ENCODE measurements at regions not wholly inside any gene's neighbourhood (a gene's known extent, or its start where the extent isn't known, plus 50 kb on each side); places are given as distances from the start of the nearest gene placed in this dataset.
"Not testable (repeated sequence)": the region's sequence is repeated elsewhere in the genome, so short reads cannot be mapped to it uniquely, and the experiment has no call there.

DNA sequence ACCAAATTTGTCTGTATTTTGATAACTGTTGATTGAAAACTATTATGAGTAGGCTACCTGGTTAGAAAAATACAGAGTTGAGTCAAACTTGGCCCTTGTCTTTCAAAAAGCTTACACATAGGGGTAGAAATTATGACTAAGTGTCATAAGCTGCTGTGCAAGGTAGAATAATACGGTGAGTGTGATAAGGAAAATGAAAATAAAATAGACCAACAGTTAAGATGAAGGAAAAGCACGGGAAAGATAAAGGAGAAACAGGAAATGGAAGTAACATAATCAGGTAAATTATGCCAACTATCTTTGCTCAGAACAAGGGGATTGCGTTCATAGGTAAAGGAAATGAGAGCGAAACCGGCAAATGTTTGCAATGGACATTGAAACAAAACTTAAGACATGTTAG lies 302.5 kb downstream of the PCDH7 start:
- no peak for DNase-seq

DNA sequence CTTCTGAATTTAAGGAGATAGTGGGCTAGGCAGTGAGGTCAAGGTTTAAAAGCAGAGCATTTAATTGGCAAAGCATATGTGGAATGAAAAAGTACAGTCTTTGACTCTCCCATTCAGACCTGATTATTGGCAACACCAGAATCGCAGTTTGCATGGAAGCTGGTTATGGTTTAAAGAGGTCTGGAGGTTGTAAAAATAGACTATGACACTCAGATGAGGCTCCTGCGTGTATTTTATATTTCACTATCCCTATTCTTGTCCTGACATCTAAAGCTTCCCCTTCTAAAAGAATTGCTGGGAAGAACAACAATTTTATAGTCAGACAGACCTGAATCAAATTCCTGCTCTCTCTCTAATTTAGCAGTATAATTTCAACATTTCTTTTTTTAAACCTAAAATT lies 302.9 kb downstream of the PCDH7 start:
- DNase-seq = no peak

DNA sequence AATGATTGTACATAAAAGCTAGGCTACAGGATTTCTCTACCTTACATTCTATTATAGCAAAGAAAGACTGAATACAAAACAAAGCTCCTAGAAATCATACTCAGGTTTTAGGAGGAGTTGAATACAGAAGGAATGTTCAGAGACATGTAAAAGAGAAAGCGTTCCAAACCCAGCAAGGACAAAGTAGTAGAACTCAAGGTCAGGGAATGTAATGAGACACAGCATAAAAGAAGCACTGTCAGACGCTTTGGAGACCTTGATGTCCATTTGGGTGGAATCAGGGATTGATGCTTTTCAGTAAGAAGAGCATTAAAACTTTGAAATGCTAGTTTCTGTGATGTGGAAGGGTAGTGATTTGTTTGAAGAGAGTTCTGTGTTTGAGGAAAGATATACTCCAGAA lies 303.6 kb downstream of the PCDH7 start:
- no peak for DNase-seq

DNA sequence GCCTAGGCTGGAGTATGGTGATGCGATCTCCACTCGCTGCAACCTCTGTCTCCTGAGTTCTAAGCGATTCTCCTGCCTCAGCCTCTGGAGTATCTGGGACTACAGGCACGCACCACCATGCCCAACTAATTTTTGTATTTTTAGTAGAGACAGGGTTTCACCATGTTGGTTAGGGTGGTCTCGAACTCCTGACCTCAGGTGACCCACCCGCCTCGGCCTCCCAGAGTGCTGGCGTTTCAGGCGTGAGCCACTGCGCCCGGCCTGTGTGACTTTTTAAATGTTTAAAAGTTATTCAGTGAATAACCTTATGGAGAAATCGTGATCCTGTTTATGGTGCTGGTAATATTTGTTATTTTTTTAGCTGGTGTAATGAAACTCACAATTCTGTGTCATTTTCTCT lies 304.6 kb downstream of the PCDH7 start:
- DNase-seq = not testable (repeated sequence)

GRCh38 chr4:31026256-31026655 lies 306.1 kb downstream of the PCDH7 start:
- no peak for DNase-seq

GRCh38 chr4:31034550-31034949 lies 314.4 kb downstream of the PCDH7 start:
- DNase-seq = no peak

- DNase-seq = no peak
These were observed 315.6 kb downstream of the PCDH7 start for GRCh38 chr4:31035761-31036160.

DNA sequence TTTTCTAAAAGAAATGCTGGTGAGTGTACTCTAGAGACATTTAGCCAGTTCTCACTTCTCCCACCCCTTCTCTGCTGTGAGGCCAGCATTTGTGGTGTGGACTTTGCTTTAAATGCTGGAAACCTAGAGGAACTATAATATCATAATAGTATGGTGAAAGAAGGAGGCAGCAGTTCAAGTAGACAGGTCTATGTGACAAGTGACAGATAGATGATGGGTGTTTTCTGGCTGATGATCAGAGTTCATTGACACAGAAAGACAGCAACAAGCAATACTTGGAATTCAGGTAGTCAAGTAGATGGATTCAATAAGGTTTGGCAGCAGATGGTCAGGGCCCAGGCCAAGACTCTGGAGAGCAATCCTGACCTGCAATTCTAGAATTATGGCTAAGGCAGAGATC lies 317.5 kb downstream of the PCDH7 start:
- DNase-seq = no peak

DNA sequence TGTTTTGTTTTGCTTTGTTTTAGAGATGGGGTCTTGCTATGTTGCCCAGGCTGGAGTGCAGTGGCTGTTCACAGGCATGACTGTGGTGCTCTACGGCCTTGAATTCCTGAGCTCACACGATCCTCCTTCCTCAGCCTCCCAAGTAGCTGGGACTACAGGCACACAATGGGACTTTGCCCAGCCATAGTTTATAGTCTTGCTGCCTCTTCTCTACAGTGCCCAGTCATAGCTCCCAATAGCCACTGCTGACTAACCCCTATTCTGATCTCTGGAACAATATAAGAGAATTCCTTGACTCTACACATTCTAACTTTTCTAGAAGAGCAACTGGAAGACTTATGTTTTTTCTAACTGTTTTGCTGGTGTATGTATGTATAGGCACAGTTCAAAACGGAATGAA lies 319.2 kb downstream of the PCDH7 start:
- no peak for DNase-seq

DNA sequence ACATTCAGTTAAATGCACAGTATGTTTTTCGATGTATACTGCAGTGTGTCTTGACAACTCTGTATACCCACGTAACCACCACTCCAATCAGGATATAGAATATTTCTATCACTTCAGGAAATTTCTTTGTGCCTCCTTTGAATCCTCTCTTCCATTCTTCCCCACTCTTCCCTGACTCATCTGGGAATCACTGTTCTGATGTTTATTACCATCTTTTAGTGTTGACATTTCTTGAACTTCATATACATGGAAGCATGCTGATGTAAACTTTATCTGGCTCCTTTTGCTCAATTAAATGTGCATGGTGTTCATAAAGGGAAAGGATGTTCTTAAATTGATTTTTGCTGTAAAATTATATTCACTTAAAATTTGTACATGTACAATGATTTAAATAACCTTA lies 319.9 kb downstream of the PCDH7 start:
- no peak for DNase-seq

DNA sequence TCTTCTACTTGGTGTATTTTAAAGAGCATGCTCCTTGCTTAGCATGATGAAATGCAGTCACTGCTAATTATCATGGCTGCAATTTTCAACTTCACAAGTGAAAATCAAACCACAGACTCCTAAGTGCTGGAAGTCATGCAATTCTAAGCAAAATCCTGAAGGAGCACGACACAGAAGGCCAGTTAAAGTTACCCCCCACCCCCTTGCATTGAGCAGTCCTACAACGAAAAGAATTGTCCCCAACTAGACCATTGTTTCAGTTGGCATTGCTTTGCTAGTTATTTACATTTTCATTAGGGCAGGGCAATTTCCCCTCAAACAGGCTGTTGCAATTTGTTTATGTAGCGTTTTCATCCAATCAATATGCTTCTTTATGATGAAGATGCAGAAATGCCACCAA lies 321.2 kb downstream of the PCDH7 start:
- DNase-seq = no peak

DNA sequence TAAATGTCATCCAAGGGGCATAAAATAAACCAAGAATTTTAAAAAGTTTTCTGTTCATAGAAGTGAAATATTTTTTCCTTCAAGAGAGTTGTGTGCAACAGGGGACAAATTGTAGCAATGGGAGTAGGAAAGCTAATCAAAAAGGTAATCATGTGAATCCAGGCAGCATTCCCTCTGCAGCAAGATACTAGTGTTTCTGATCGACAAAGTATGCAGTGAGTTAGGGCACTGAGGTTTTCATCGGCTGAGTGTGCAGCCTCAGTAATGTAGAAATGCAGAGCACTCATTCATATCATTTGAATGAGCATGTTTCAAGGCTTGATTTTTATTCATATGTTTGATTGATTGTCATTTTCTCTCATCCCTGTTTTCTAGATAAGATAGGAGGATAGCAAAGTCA lies 321.7 kb downstream of the PCDH7 start:
- no peak for DNase-seq

DNA sequence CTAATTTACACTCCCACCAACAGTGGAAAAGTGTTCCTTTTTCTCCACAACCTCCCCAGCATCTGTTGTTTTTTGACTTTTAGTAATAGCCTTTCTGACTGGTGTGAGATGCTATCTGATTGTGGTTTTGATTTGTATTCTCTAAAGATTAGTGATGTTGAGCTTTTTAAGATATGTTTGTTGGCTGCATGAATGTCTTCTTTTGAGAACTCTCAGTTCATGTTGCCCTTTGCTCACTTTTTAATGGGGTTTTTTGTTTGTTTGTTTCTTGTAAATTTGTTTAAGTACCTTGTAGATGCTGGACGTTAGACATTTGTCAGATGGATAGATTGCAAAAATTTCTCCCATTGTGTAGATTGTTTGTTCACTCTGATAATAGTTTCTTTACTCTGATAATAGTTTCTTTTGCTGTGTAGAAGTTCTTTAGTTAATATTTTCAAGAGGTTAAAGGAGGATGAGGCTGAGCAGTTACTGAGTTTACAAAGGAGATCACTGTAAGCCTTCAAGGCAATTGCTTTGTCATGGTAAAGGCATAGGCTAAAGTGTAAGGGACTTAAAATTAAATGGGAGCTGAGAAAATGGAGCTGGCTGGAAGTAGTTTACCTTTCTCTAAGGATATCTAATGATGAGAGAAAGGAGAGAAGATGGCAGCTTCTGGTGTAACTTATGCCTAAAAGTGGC lies 323.4 kb downstream of the PCDH7 start:
- no peak for DNase-seq

DNA sequence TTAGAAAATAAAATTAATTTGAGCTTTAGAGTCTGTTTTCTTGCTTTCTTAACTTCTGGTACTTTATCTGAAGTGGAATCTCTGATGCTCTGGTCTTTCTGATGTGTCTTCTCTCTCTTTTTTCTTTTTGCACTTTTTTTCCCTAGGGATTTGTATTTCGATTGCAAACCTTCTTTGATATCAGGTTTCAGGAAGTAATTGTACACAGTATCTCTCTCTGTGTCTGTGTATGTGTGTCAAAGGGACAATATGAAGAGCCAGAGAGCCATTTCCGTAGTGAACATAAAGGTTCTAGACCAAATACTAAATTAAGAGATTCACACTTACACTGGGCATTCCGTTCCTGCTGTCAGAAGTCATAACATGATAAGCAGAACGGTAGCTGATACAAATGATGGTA lies 325.0 kb downstream of the PCDH7 start:
- DNase-seq = no peak

DNA sequence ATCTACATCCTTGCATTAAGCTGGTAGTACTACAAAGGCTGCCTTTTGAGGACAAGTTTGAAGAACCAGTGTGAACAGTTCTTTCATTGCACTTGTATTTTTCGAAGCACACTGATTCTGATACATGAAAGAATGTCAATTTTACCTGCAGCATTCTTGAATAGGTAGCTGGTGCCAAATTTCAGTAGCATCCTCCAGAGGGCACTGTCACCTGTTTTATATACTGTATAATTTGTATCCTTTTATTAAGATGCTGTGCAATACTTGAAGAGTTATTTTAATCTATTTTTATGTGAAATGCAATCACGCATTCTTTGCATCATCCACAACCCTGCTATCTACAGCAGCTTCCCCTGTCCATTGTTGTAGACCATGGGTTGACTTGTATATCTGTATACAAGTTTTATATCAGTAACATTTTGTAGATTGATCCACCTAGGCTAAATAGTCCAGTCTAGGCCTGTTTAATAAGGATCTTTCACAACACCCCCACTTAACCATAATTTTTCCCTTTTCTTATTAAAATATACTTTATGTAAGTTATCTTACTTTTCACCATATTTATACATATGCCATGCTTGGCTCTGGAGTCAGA lies 325.7 kb downstream of the PCDH7 start:
- no peak for DNase-seq

- no peak for DNase-seq
These were observed 331.0 kb downstream of the PCDH7 start for GRCh38 chr4:31051151-31051550.

DNA sequence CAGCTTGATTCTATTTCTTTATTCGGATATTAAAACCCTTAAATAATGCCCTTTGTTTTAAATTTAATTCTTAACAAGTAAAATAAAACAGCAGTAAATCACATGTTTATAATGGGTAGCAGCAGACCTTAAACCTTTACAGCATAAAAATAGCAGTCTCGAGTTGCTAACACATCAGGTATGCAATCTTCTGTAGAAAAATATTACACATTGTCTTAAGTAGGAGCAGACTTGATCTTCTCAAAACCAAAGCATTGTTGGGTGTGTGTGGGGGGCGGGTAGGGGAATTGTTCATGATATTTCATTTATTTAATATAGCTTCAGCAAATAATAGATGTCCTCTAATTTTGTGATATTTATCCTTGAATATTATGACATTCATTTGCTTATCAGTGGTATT lies 331.4 kb downstream of the PCDH7 start:
- no peak for DNase-seq

GRCh38 chr4:31052519-31052918 lies 332.4 kb downstream of the PCDH7 start:
- DNase-seq = no peak

DNA sequence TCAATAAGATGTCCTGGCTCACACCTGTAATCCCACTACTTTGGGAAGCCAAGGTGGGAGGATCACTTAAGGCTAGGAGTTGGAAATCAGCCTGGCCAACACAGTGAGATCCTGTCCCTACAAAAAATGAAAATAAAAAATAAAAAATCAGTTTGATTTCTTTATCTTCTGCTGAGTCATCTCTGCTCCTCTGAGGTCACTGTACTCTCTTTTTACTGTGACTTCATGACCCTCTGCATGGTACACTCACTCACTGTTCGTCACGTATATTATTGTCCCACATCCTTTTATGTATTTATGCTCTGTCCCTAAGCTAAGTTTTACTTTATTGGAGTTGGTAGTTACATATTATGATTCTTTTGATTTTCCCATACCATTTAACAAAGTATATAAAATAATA lies 333.3 kb downstream of the PCDH7 start:
- no peak for DNase-seq

DNA sequence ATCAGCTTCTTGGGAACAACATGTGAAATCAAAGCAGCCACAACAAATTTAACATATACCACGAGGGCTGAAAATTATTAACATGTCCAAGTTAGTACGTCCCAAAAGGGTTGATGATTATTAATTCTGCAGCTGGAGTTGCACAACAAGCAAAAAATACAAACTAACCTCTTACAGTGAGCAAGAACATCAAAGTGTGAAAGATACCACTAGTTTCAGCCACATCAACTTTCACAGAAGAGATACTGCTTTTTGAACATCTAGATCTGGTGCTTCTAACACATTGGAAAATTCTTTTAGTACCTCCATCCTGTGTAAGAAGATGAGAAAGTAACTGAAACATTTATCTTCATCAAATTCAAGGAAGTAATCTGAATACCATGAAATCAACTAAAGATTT lies 334.1 kb downstream of the PCDH7 start:
- DNase-seq = no peak

DNA sequence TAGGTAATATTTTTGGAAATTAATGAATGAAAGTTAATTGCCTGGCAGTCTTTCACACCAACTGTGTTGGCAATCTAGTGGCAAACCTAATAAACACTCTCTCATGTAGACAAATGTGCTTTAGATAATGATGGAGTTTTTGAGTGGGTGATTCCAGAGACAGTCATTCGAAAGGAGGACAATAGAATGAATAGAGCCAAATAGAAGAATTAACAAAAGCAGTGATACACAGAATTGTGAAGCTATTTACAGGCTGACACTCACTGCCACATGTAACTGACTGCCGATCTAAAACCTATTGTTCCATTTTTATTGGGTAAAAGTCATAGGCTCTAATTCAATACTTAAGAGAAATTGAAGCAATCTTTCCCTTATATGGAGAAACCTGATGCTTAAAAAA lies 338.5 kb downstream of the PCDH7 start:
- DNase-seq = no peak

- DNase-seq = no peak
These were observed 339.8 kb downstream of the PCDH7 start for GRCh38 chr4:31059753-31060522.

- no peak for DNase-seq
These were observed 344.9 kb downstream of the PCDH7 start for GRCh38 chr4:31065086-31065485.

Data from activated CD4-positive, CD25-positive, alpha-beta regulatory T cell (primary cell).